MM.1S (cell line): ENCODE measurements at regions not wholly inside any gene's neighbourhood (a gene's known extent, or its start where the extent isn't known, plus 50 kb on each side); places are given as distances from the start of the nearest gene placed in this dataset.

ENCODE experiments used
- CTCF ChIP-seq: fragments of 300-600 bp; sonication (generic); IDR thresholded peaks from 2 replicates; pipeline ENCODE4 v1.5.1; 2016; ENCODE audit warnings: antibody characterized with exemption, low read length, mixed read lengths
- EZH2 ChIP-seq: fragments of 300-600 bp; sonication (generic); optimal IDR thresholded peaks from 2 replicates; pipeline ENCODE3; 2017; ENCODE audit warnings: low read depth, mild to moderate bottlenecking, antibody characterized with exemption, low read length, mixed read lengths

- TF ChIP-seq CTCF (no peak), EZH2 (no peak)
Observed at GRCh38 chr20:55186228-55186627, 710.8 kb downstream of the DOK5 start.
